HG03521 (cell line): ENCODE measurements at regions not wholly inside any gene's neighbourhood (a gene's known extent, or its start where the extent isn't known, plus 50 kb on each side); places are given as distances from the start of the nearest gene placed in this dataset.

ENCODE experiments used
- ATAC-seq: cut with Tn5 transposase; IDR thresholded peaks from one replicate; pipeline ENCODE4 v1.9.1; 2021; ENCODE audit warnings: mild to moderate bottlenecking, moderate library complexity; ENCODE audit not compliant: unreplicated experiment

GRCh38 chr11:45036010-45036409 is 85.3 kb upstream of the TP53I11 start:
- ATAC-seq: no peak

GRCh38 chr11:45036733-45037132 is 86.0 kb upstream of the TP53I11 start:
- no peak for ATAC-seq

GRCh38 chr11:45037434-45038005 is 86.8 kb upstream of the TP53I11 start:
- no peak for ATAC-seq

GRCh38 chr11:45038923-45039322 is 88.2 kb upstream of the TP53I11 start:
- no peak for ATAC-seq

GRCh38 chr11:45041596-45041995 is 90.9 kb upstream of the TP53I11 start:
- no peak for ATAC-seq

- ATAC-seq: no peak
These were observed 91.9 kb upstream of the TP53I11 start for GRCh38 chr11:45042560-45042959.

GRCh38 chr11:45043755-45044475 is 93.2 kb upstream of the TP53I11 start:
- no peak for ATAC-seq

GRCh38 chr11:45045683-45046471 is 95.2 kb upstream of the TP53I11 start:
- ATAC-seq: no peak

GRCh38 chr11:45048313-45048841 is 97.7 kb upstream of the TP53I11 start:
- no peak for ATAC-seq

GRCh38 chr11:45048870-45049691 is 97.4 kb upstream of the PRDM11 start:
- ATAC-seq: no peak

GRCh38 chr11:45050111-45050510 is 96.3 kb upstream of the PRDM11 start:
- ATAC-seq: no peak

GRCh38 chr11:45051621-45052020 is 94.8 kb upstream of the PRDM11 start:
- ATAC-seq: no peak

- no peak for ATAC-seq
These were observed 94.1 kb upstream of the PRDM11 start for GRCh38 chr11:45052361-45052760.

- ATAC-seq: no peak
These were observed 92.5 kb upstream of the PRDM11 start for GRCh38 chr11:45053736-45054446.

- ATAC-seq: no peak
These were observed 91.5 kb upstream of the PRDM11 start for GRCh38 chr11:45054956-45055355.

GRCh38 chr11:45056529-45056928 is 89.9 kb upstream of the PRDM11 start:
- no peak for ATAC-seq

- no peak for ATAC-seq
These were observed 88.3 kb upstream of the PRDM11 start for GRCh38 chr11:45057938-45058646.

GRCh38 chr11:45058647-45058950 is 87.8 kb upstream of the PRDM11 start:
- ATAC-seq: no peak

GRCh38 chr11:45060707-45061106 is 85.7 kb upstream of the PRDM11 start:
- no peak for ATAC-seq

- ATAC-seq: no peak
These were observed 84.8 kb upstream of the PRDM11 start for GRCh38 chr11:45061641-45062040.
